WTC11 (cell line): ENCODE measurements at regions not wholly inside any gene's neighbourhood (a gene's known extent, or its start where the extent isn't known, plus 50 kb on each side); places are given as distances from the start of the nearest gene placed in this dataset.

Experiments
- ATAC-seq: fragments of 200-7000 bp; cut with Tn5 transposase; 2 replicates; pipeline ENCODE4 v1.10.0; 2021; ENCODE audit warnings: mild to moderate bottlenecking, moderate library complexity
- CTCF ChIA-PET: fragments of 300-600 bp; sonication (Branson Sonifier 250); formaldehyde crosslinking; loops from one replicate; lab custom pipeline; 2021; ENCODE audit warnings: antibody characterized with exemption; lab: Charles Lee
- POLR2A ChIA-PET: fragments of 350-600 bp; sonication (Branson Sonifier 250); formaldehyde crosslinking; loops from one replicate; lab custom pipeline; 2021; ENCODE audit warnings: antibody characterized with exemption; lab: Charles Lee
- DNase-seq: peaks from one replicate; pipeline ENCODE4 v3.0.0; 2021; ENCODE audit warnings: low spot score
- H3K27ac Mint-ChIP-seq: 2 replicates; pipeline ENCODE4 v1.8.0; 2021; ENCODE audit warnings: mixed read lengths
- H3K27me3 Mint-ChIP-seq: 2 replicates; pipeline ENCODE4 v1.8.0; 2021; ENCODE audit warnings: low read depth, mild to moderate bottlenecking, moderate library complexity, mixed read lengths
- H3K36me3 Mint-ChIP-seq: 2 replicates; pipeline ENCODE4 v1.8.0; 2021; ENCODE audit warnings: mixed read lengths
- H3K4me1 Mint-ChIP-seq: 2 replicates; pipeline ENCODE4 v1.8.0; 2022; ENCODE audit warnings: mixed read lengths
- H3K4me3 Mint-ChIP-seq: 2 replicates; pipeline ENCODE4 v1.8.0; 2021; ENCODE audit warnings: mild to moderate bottlenecking, moderate library complexity, mixed read lengths
- H3K9me3 Mint-ChIP-seq: 2 replicates; pipeline ENCODE4 v1.8.0; 2021; ENCODE audit warnings: mixed read lengths
- ELF4 ChIP-seq: sonication (generic); formaldehyde crosslinking; IDR thresholded peaks from 2 replicates; pipeline ENCODE4 v1.8.1; 2022; ENCODE audit warnings: low read depth, mild to moderate bottlenecking, moderate library complexity, missing genetic modification reagents
- EMX1 ChIP-seq: fragments of 250-450 bp; sonication (Bioruptor Pico); IDR thresholded peaks from 2 replicates; pipeline ENCODE4 v1.8.0; 2021; ENCODE audit warnings: mild to moderate bottlenecking
- NR3C1 ChIP-seq: sonication (generic); formaldehyde crosslinking; conservative IDR thresholded peaks from 2 replicates; pipeline ENCODE4 v1.8.1; 2023; ENCODE audit warnings: low read depth, mild to moderate bottlenecking, missing genetic modification reagents
- OVOL2 ChIP-seq: fragments of 250-450 bp; sonication (Bioruptor Pico); IDR thresholded peaks from 2 replicates; pipeline ENCODE4 v1.9.0; 2021; ENCODE audit warnings: mild to moderate bottlenecking, borderline replicate concordance
- ZNF121 ChIP-seq: sonication (generic); formaldehyde crosslinking; IDR thresholded peaks from 2 replicates; pipeline ENCODE4 v1.8.0; 2023; ENCODE audit warnings: missing genetic modification reagents
- ZNF219 ChIP-seq: sonication (generic); formaldehyde crosslinking; IDR thresholded peaks from 2 replicates; pipeline ENCODE4 v1.8.0; 2023; ENCODE audit warnings: missing genetic modification reagents, mild to moderate bottlenecking, borderline replicate concordance
- TF ChIP-seq, protein P1 (sequence below): fragments of 250-450 bp; sonication (Bioruptor Pico); IDR thresholded peaks from 2 replicates; pipeline ENCODE4 v2.1.2; 2022; ENCODE audit warnings: mild to moderate bottlenecking, moderate library complexity
- TF ChIP-seq, protein P2 (sequence below): sonication (generic); formaldehyde crosslinking; conservative IDR thresholded peaks from 2 replicates; pipeline ENCODE4 v1.8.1; 2022; ENCODE audit warnings: mild to moderate bottlenecking, missing genetic modification reagents
- TF ChIP-seq, protein P3 (sequence below): sonication (generic); formaldehyde crosslinking; IDR thresholded peaks from 2 replicates; pipeline ENCODE4 v1.8.1; 2022; ENCODE audit warnings: low read depth, mild to moderate bottlenecking, moderate library complexity, missing genetic modification reagents, borderline replicate concordance
- TF ChIP-seq, protein P4 (sequence below): sonication (generic); formaldehyde crosslinking; conservative IDR thresholded peaks from 2 replicates; pipeline ENCODE4 v1.8.1; 2023; ENCODE audit warnings: mild to moderate bottlenecking, low read depth, missing genetic modification reagents, moderate library complexity
- TF ChIP-seq, protein P5 (sequence below): sonication (generic); formaldehyde crosslinking; IDR thresholded peaks from 2 replicates; pipeline ENCODE4 v1.8.1; 2023; ENCODE audit warnings: mild to moderate bottlenecking, missing genetic modification reagents, borderline replicate concordance
- TF ChIP-seq, protein P6 (sequence below): sonication (generic); formaldehyde crosslinking; IDR thresholded peaks from 2 replicates; pipeline ENCODE4 v1.8.0; 2023; ENCODE audit warnings: missing genetic modification reagents
- TF ChIP-seq, protein P7 (sequence below): sonication (generic); formaldehyde crosslinking; IDR thresholded peaks from 2 replicates; pipeline ENCODE4 v1.8.0; 2023; ENCODE audit warnings: mild to moderate bottlenecking, missing genetic modification reagents
- TF ChIP-seq, protein P8 (sequence below): sonication (generic); formaldehyde crosslinking; IDR thresholded peaks from 2 replicates; pipeline ENCODE4 v1.8.0; 2022; ENCODE audit warnings: missing genetic modification reagents
- TF ChIP-seq, protein P9 (sequence below): fragments of 250-450 bp; sonication (Bioruptor Pico); IDR thresholded peaks from 2 replicates; pipeline ENCODE4 v1.8.0; 2021; ENCODE audit warnings: mild to moderate bottlenecking

DNA sequence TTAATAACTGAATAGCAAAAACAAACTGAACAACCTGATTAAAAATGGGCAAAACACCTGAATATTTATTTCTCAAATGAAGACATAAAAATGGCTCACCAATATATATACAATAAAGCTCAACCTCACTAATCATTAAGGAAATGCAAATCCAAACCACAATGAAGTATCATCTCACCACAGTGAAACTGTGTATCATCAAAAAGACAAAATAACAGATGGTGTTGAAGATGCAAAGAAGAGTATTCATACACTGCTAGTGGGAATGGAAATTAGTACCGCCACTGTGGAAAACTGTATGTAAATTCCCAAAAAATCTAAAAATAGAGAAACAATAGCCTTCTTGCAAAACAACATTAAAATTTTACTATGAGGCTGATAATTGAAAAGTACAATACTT lies 1660.1 kb upstream of the B3GALT2 start (continued):
- TF ChIP-seq ZNF121 (CRISPR knock-in tag), result no peak

DNA sequence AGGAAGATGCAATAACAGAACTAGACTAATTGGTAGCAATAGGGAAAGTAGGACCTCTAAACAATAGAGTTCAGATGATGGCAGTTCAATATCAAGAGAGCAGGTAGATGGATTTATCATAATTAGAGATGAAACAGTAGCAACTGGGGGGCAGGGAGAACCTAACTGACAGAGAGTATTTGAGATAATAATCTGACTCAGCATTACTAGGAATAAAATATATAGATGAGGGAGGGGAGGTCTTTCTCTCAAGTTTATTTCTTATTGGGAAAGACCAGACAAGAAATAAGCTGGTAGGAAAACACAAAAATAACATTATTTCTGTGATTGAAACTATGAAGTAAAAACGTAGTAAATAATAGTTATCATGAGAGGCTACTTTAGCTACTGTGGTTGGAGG lies 1656.7 kb upstream of the B3GALT2 start:
- H3K4me1 Mint-ChIP-seq, result no peaks in the 10 kb centered on the region
- H3K9me3 Mint-ChIP-seq, result peaks cover 12% of the 10 kb centered on the region
- no peak for DNase-seq
- no peak for ATAC-seq
- no peak overlapping the region for H3K27ac Mint-ChIP-seq
- no peaks in the 10 kb centered on the region for H3K27me3 Mint-ChIP-seq
- TF ChIP-seq, protein P1, sequence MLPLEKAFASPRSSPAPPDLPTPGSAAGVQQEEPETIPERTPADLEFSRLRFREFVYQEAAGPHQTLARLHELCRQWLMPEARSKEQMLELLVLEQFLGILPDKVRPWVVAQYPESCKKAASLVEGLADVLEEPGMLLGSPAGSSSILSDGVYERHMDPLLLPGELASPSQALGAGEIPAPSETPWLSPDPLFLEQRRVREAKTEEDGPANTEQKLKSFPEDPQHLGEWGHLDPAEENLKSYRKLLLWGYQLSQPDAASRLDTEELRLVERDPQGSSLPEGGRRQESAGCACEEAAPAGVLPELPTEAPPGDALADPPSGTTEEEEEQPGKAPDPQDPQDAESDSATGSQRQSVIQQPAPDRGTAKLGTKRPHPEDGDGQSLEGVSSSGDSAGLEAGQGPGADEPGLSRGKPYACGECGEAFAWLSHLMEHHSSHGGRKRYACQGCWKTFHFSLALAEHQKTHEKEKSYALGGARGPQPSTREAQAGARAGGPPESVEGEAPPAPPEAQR (CRISPR knock-in tag), result no peak
- TF ChIP-seq, protein P2, sequence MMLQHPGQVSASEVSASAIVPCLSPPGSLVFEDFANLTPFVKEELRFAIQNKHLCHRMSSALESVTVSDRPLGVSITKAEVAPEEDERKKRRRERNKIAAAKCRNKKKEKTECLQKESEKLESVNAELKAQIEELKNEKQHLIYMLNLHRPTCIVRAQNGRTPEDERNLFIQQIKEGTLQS (CRISPR knock-in tag), result no peak
- no peak for TF ChIP-seq ZNF219 (CRISPR knock-in tag)
- TF ChIP-seq, protein P3, sequence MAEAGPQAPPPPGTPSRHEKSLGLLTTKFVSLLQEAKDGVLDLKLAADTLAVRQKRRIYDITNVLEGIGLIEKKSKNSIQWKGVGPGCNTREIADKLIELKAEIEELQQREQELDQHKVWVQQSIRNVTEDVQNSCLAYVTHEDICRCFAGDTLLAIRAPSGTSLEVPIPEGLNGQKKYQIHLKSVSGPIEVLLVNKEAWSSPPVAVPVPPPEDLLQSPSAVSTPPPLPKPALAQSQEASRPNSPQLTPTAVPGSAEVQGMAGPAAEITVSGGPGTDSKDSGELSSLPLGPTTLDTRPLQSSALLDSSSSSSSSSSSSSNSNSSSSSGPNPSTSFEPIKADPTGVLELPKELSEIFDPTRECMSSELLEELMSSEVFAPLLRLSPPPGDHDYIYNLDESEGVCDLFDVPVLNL (CRISPR knock-in tag), result no peak
- TF ChIP-seq, protein P4, sequence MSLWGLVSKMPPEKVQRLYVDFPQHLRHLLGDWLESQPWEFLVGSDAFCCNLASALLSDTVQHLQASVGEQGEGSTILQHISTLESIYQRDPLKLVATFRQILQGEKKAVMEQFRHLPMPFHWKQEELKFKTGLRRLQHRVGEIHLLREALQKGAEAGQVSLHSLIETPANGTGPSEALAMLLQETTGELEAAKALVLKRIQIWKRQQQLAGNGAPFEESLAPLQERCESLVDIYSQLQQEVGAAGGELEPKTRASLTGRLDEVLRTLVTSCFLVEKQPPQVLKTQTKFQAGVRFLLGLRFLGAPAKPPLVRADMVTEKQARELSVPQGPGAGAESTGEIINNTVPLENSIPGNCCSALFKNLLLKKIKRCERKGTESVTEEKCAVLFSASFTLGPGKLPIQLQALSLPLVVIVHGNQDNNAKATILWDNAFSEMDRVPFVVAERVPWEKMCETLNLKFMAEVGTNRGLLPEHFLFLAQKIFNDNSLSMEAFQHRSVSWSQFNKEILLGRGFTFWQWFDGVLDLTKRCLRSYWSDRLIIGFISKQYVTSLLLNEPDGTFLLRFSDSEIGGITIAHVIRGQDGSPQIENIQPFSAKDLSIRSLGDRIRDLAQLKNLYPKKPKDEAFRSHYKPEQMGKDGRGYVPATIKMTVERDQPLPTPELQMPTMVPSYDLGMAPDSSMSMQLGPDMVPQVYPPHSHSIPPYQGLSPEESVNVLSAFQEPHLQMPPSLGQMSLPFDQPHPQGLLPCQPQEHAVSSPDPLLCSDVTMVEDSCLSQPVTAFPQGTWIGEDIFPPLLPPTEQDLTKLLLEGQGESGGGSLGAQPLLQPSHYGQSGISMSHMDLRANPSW (CRISPR knock-in tag), result no peak
- TF ChIP-seq, protein P5, sequence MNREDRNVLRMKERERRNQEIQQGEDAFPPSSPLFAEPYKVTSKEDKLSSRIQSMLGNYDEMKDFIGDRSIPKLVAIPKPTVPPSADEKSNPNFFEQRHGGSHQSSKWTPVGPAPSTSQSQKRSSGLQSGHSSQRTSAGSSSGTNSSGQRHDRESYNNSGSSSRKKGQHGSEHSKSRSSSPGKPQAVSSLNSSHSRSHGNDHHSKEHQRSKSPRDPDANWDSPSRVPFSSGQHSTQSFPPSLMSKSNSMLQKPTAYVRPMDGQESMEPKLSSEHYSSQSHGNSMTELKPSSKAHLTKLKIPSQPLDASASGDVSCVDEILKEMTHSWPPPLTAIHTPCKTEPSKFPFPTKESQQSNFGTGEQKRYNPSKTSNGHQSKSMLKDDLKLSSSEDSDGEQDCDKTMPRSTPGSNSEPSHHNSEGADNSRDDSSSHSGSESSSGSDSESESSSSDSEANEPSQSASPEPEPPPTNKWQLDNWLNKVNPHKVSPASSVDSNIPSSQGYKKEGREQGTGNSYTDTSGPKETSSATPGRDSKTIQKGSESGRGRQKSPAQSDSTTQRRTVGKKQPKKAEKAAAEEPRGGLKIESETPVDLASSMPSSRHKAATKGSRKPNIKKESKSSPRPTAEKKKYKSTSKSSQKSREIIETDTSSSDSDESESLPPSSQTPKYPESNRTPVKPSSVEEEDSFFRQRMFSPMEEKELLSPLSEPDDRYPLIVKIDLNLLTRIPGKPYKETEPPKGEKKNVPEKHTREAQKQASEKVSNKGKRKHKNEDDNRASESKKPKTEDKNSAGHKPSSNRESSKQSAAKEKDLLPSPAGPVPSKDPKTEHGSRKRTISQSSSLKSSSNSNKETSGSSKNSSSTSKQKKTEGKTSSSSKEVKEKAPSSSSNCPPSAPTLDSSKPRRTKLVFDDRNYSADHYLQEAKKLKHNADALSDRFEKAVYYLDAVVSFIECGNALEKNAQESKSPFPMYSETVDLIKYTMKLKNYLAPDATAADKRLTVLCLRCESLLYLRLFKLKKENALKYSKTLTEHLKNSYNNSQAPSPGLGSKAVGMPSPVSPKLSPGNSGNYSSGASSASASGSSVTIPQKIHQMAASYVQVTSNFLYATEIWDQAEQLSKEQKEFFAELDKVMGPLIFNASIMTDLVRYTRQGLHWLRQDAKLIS (CRISPR knock-in tag), result no peak
- no peak for TF ChIP-seq OVOL2 (CRISPR knock-in tag)
- TF ChIP-seq, protein P6, sequence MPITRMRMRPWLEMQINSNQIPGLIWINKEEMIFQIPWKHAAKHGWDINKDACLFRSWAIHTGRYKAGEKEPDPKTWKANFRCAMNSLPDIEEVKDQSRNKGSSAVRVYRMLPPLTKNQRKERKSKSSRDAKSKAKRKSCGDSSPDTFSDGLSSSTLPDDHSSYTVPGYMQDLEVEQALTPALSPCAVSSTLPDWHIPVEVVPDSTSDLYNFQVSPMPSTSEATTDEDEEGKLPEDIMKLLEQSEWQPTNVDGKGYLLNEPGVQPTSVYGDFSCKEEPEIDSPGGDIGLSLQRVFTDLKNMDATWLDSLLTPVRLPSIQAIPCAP (CRISPR knock-in tag), result no peak
- TF ChIP-seq, protein P7, sequence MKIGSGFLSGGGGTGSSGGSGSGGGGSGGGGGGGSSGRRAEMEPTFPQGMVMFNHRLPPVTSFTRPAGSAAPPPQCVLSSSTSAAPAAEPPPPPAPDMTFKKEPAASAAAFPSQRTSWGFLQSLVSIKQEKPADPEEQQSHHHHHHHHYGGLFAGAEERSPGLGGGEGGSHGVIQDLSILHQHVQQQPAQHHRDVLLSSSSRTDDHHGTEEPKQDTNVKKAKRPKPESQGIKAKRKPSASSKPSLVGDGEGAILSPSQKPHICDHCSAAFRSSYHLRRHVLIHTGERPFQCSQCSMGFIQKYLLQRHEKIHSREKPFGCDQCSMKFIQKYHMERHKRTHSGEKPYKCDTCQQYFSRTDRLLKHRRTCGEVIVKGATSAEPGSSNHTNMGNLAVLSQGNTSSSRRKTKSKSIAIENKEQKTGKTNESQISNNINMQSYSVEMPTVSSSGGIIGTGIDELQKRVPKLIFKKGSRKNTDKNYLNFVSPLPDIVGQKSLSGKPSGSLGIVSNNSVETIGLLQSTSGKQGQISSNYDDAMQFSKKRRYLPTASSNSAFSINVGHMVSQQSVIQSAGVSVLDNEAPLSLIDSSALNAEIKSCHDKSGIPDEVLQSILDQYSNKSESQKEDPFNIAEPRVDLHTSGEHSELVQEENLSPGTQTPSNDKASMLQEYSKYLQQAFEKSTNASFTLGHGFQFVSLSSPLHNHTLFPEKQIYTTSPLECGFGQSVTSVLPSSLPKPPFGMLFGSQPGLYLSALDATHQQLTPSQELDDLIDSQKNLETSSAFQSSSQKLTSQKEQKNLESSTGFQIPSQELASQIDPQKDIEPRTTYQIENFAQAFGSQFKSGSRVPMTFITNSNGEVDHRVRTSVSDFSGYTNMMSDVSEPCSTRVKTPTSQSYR (CRISPR knock-in tag), result no peak
- TF ChIP-seq EMX1 (CRISPR knock-in tag), result no peak
- TF ChIP-seq ELF4 (CRISPR knock-in tag), result no peak
- TF ChIP-seq, protein P8, sequence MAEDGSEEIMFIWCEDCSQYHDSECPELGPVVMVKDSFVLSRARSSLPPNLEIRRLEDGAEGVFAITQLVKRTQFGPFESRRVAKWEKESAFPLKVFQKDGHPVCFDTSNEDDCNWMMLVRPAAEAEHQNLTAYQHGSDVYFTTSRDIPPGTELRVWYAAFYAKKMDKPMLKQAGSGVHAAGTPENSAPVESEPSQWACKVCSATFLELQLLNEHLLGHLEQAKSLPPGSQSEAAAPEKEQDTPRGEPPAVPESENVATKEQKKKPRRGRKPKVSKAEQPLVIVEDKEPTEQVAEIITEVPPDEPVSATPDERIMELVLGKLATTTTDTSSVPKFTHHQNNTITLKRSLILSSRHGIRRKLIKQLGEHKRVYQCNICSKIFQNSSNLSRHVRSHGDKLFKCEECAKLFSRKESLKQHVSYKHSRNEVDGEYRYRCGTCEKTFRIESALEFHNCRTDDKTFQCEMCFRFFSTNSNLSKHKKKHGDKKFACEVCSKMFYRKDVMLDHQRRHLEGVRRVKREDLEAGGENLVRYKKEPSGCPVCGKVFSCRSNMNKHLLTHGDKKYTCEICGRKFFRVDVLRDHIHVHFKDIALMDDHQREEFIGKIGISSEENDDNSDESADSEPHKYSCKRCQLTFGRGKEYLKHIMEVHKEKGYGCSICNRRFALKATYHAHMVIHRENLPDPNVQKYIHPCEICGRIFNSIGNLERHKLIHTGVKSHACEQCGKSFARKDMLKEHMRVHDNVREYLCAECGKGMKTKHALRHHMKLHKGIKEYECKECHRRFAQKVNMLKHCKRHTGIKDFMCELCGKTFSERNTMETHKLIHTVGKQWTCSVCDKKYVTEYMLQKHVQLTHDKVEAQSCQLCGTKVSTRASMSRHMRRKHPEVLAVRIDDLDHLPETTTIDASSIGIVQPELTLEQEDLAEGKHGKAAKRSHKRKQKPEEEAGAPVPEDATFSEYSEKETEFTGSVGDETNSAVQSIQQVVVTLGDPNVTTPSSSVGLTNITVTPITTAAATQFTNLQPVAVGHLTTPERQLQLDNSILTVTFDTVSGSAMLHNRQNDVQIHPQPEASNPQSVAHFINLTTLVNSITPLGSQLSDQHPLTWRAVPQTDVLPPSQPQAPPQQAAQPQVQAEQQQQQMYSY (CRISPR knock-in tag), result no peak
- TF ChIP-seq, protein P9, sequence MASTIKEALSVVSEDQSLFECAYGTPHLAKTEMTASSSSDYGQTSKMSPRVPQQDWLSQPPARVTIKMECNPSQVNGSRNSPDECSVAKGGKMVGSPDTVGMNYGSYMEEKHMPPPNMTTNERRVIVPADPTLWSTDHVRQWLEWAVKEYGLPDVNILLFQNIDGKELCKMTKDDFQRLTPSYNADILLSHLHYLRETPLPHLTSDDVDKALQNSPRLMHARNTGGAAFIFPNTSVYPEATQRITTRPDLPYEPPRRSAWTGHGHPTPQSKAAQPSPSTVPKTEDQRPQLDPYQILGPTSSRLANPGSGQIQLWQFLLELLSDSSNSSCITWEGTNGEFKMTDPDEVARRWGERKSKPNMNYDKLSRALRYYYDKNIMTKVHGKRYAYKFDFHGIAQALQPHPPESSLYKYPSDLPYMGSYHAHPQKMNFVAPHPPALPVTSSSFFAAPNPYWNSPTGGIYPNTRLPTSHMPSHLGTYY (CRISPR knock-in tag), result no peak
- TF ChIP-seq NR3C1 (CRISPR knock-in tag), result no peak
- TF ChIP-seq, all 79 proteins: peak for 0
- ChIA-PET CTCF (no interaction called here), POLR2A (no interaction called here)
- no peaks in the 10 kb centered on the region for H3K36me3 Mint-ChIP-seq
- H3K4me3 Mint-ChIP-seq, result no peak overlapping the region
